Activated CD4-positive, alpha-beta memory T cell treated with anti-CD3 and anti-CD28 coated beads for 36 hours (primary cell): ENCODE measurements at regions not wholly inside any gene's neighbourhood (a gene's known extent, or its start where the extent isn't known, plus 50 kb on each side); places are given as distances from the start of the nearest gene placed in this dataset.

Experiments
- CTCF ChIA-PET: fragments of 350-600 bp; sonication (Branson Sonifier 250); formaldehyde crosslinking; loops from one replicate; lab custom pipeline; 2021; ENCODE audit warnings: antibody characterized with exemption, inconsistent platforms; lab: Charles Lee
- POLR2A ChIA-PET: fragments of 350-600 bp; sonication (Branson Sonifier 250); formaldehyde crosslinking; loops from one replicate; lab custom pipeline; 2021; ENCODE audit warnings: antibody characterized with exemption; lab: Charles Lee
- DNase-seq: peaks from one replicate; pipeline ENCODE4 v3.0.0-alpha.2; 2020
- H3K27ac Mint-ChIP-seq: one replicate; pipeline ENCODE4 v1.8.0; 2021; ENCODE audit warnings: mixed read lengths
- H3K27me3 Mint-ChIP-seq: one replicate; pipeline ENCODE4 v1.8.0; 2021; ENCODE audit warnings: mixed read lengths
- H3K36me3 Mint-ChIP-seq: one replicate; pipeline ENCODE4 v1.8.0; 2021; ENCODE audit warnings: mixed read lengths
- H3K4me1 Mint-ChIP-seq: one replicate; pipeline ENCODE4 v1.8.0; 2021; ENCODE audit warnings: low read depth, mixed read lengths
- H3K4me3 Mint-ChIP-seq: one replicate; pipeline ENCODE4 v1.8.0; 2021; ENCODE audit warnings: mild to moderate bottlenecking, mixed read lengths
- H3K9me3 Mint-ChIP-seq: one replicate; pipeline ENCODE4 v1.8.0; 2021; ENCODE audit warnings: mixed read lengths
- intact Hi-C: fragments of 100-400 bp; cut with micrococcal nuclease; formaldehyde crosslinking; loops from one replicate; pipeline ENCODE4 v1.15.1; 2023

- POLR2A ChIA-PET = no interaction called here
- H3K27ac Mint-ChIP-seq = no peak overlapping the region
- H3K9me3 Mint-ChIP-seq = no peaks in the 10 kb centered on the region
- H3K4me3 Mint-ChIP-seq = no peak overlapping the region
- CTCF ChIA-PET = interaction anchor here (0.7 kb wide), 1 partner anchor 37 kb away, joined by 4 read pairs; no protein-coding TSS in a partner anchor
- intact Hi-C loops = no loop called here
- H3K4me1 Mint-ChIP-seq = no peaks in the 10 kb centered on the region
- no peak for DNase-seq
- H3K36me3 Mint-ChIP-seq = no peaks in the 10 kb centered on the region
- peaks cover 4% of the 10 kb centered on the region for H3K27me3 Mint-ChIP-seq
Measured at GRCh38 chr12:93142881-93143280, 213.8 kb upstream of the EEA1 start.

GRCh38 chr12:93144109-93144508 is 215.0 kb upstream of the EEA1 start:
- intact Hi-C loops = no loop called here
- no peak for DNase-seq
- Mint-ChIP-seq H3K4me3 (no peak overlapping the region), H3K27ac (no peak overlapping the region), H3K9me3 (no peaks in the 10 kb centered on the region), H3K36me3 (no peaks in the 10 kb centered on the region), H3K4me1 (no peaks in the 10 kb centered on the region), H3K27me3 (peaks cover 4% of the 10 kb centered on the region)
- ChIA-PET CTCF (interaction anchor here (0.6 to 0.9 kb wide), 3 partner anchors 45 to 253 kb away, joined by 3 to 4 read pairs (median 4); no protein-coding TSS in a partner anchor), POLR2A (no interaction called here)

- H3K27me3 Mint-ChIP-seq = peaks cover 4% of the 10 kb centered on the region
- no peak overlapping the region for H3K27ac Mint-ChIP-seq
- ChIA-PET CTCF (interaction anchor here (0.6 kb wide), 1 partner anchor 157 kb away, joined by 4 read pairs; no protein-coding TSS in a partner anchor), POLR2A (interaction anchor here (0.6 kb wide), 1 partner anchor 63 kb away, joined by 3 read pairs; no protein-coding TSS in a partner anchor)
- intact Hi-C loops = no loop called here
- H3K36me3 Mint-ChIP-seq = no peaks in the 10 kb centered on the region
- DNase-seq = no peak
- no peaks in the 10 kb centered on the region for H3K9me3 Mint-ChIP-seq
- H3K4me3 Mint-ChIP-seq = no peak overlapping the region
- H3K4me1 Mint-ChIP-seq = no peaks in the 10 kb centered on the region
Measured at GRCh38 chr12:93145086-93145485, 216.0 kb upstream of the EEA1 start.

GRCh38 chr12:93146263-93146939 is 217.3 kb upstream of the EEA1 start:
- DNase-seq = no peak
- intact Hi-C loops = no loop called here
- Mint-ChIP-seq H3K36me3 (no peaks in the 10 kb centered on the region), H3K4me1 (no peaks in the 10 kb centered on the region), H3K4me3 (no peak overlapping the region), H3K9me3 (no peaks in the 10 kb centered on the region), H3K27me3 (peaks cover 4% of the 10 kb centered on the region), H3K27ac (no peak overlapping the region)
- CTCF ChIA-PET = no interaction called here
- POLR2A ChIA-PET = no interaction called here

- Mint-ChIP-seq H3K4me3 (no peak overlapping the region), H3K27ac (no peak overlapping the region), H3K27me3 (peaks cover 4% of the 10 kb centered on the region), H3K36me3 (no peaks in the 10 kb centered on the region), H3K9me3 (no peaks in the 10 kb centered on the region), H3K4me1 (no peaks in the 10 kb centered on the region)
- CTCF ChIA-PET = no interaction called here
- intact Hi-C loops = no loop called here
- POLR2A ChIA-PET = no interaction called here
- DNase-seq = no peak
Measured at GRCh38 chr12:93146970-93147369, 217.9 kb upstream of the EEA1 start.

- no peaks in the 10 kb centered on the region for H3K9me3 Mint-ChIP-seq
- H3K4me1 Mint-ChIP-seq = no peaks in the 10 kb centered on the region
- POLR2A ChIA-PET = no interaction called here
- no peak for DNase-seq
- H3K27ac Mint-ChIP-seq = no peak overlapping the region
- intact Hi-C loops = no loop called here
- CTCF ChIA-PET = no interaction called here
- H3K4me3 Mint-ChIP-seq = no peak overlapping the region
- H3K27me3 Mint-ChIP-seq = peaks cover 7% of the 10 kb centered on the region
- H3K36me3 Mint-ChIP-seq = no peaks in the 10 kb centered on the region
Measured at GRCh38 chr12:93148412-93148811, 219.3 kb upstream of the EEA1 start.

GRCh38 chr12:93149229-93149628 is 220.1 kb upstream of the EEA1 start:
- peaks cover 9% of the 10 kb centered on the region for H3K27me3 Mint-ChIP-seq
- no peak overlapping the region for H3K27ac Mint-ChIP-seq
- H3K9me3 Mint-ChIP-seq = no peaks in the 10 kb centered on the region
- CTCF ChIA-PET = no interaction called here
- POLR2A ChIA-PET = no interaction called here
- no peak for DNase-seq
- H3K36me3 Mint-ChIP-seq = no peaks in the 10 kb centered on the region
- no peaks in the 10 kb centered on the region for H3K4me1 Mint-ChIP-seq
- intact Hi-C loops = no loop called here
- H3K4me3 Mint-ChIP-seq = no peak overlapping the region

GRCh38 chr12:93151079-93151762 is 222.1 kb upstream of the EEA1 start:
- Mint-ChIP-seq H3K4me1 (no peaks in the 10 kb centered on the region), H3K9me3 (no peaks in the 10 kb centered on the region), H3K4me3 (no peak overlapping the region), H3K36me3 (no peaks in the 10 kb centered on the region), H3K27me3 (peaks cover 14% of the 10 kb centered on the region), H3K27ac (no peak overlapping the region)
- POLR2A ChIA-PET = no interaction called here
- intact Hi-C loops = no loop called here
- no peak for DNase-seq
- CTCF ChIA-PET = no interaction called here

GRCh38 chr12:93152617-93153016 is 223.5 kb upstream of the EEA1 start:
- Mint-ChIP-seq H3K9me3 (no peaks in the 10 kb centered on the region), H3K27ac (no peak overlapping the region), H3K27me3 (peaks cover 14% of the 10 kb centered on the region), H3K4me1 (no peaks in the 10 kb centered on the region), H3K4me3 (no peak overlapping the region), H3K36me3 (no peaks in the 10 kb centered on the region)
- no peak for DNase-seq
- ChIA-PET POLR2A (no interaction called here), CTCF (no interaction called here)
- intact Hi-C loops = no loop called here

- Mint-ChIP-seq H3K4me1 (no peaks in the 10 kb centered on the region), H3K36me3 (no peaks in the 10 kb centered on the region), H3K4me3 (no peak overlapping the region), H3K27me3 (peaks cover 14% of the 10 kb centered on the region), H3K27ac (no peak overlapping the region), H3K9me3 (peaks cover 5% of the 10 kb centered on the region)
- ChIA-PET CTCF (no interaction called here), POLR2A (interaction anchor here (0.5 kb wide), 1 partner anchor 1385 kb away, joined by 3 read pairs; no protein-coding TSS in a partner anchor)
- intact Hi-C loops = no loop called here
- DNase-seq = no peak
Measured at GRCh38 chr12:93153321-93153720, 224.2 kb upstream of the EEA1 start.

GRCh38 chr12:93154096-93154728 is 223.5 kb upstream of the NUDT4 start:
- no peak for DNase-seq
- Mint-ChIP-seq H3K27me3 (peaks cover 14% of the 10 kb centered on the region), H3K4me3 (no peak overlapping the region), H3K4me1 (no peaks in the 10 kb centered on the region), H3K36me3 (no peaks in the 10 kb centered on the region), H3K9me3 (peaks cover 11% of the 10 kb centered on the region), H3K27ac (no peak overlapping the region)
- intact Hi-C loops = no loop called here
- POLR2A ChIA-PET = interaction anchor here (0.5 kb wide), 1 partner anchor 1386 kb away, joined by 3 read pairs; no protein-coding TSS in a partner anchor
- CTCF ChIA-PET = no interaction called here

- CTCF ChIA-PET = no interaction called here
- Mint-ChIP-seq H3K4me1 (no peaks in the 10 kb centered on the region), H3K4me3 (no peak overlapping the region), H3K36me3 (no peaks in the 10 kb centered on the region), H3K9me3 (peaks cover 11% of the 10 kb centered on the region), H3K27ac (no peak overlapping the region), H3K27me3 (peaks cover 14% of the 10 kb centered on the region)
- no peak for DNase-seq
- POLR2A ChIA-PET = no interaction called here
- intact Hi-C loops = no loop called here
Measured at GRCh38 chr12:93154753-93155480, 222.8 kb upstream of the NUDT4 start.
